ENCODE measurements at regions not wholly inside any gene's neighbourhood (a gene's known extent, or its start where the extent isn't known, plus 50 kb on each side); places are given as distances from the start of the nearest gene placed in this dataset.

DNA sequence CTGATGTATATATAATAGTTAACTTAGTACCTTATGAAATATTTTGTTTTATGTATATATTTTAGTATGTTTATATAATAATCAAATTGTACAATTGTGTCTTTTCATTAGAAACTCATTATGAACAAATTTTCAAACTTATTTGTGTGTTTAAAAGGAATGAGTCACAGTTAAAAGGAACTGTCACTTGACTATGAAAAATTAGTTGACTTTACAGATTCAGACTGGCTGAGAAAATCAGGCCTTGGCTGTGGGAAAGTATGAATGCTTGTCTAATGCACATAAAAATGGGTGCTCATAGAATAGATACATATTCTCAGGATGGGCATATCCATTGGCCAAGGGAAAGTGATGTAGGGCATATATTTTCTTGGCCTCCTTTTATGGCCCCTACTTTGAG is 576.8 kb downstream of the SATB2 start:
- Mint-ChIP-seq H3K4me3 (no peak overlapping the region), H3K9me3 (peaks cover 4% of the 10 kb centered on the region), H3K27ac (ENCODE audit: unreplicated experiment) (no peak overlapping the region), H3K4me1 (no peaks in the 10 kb centered on the region), H3K27me3 (ENCODE audit: low read depth) (no peaks in the 10 kb centered on the region), H3K36me3 (ENCODE audit: low read depth) (no peaks in the 10 kb centered on the region)
- no peak for DNase-seq (ENCODE audit: low read depth, low spot score)
- no peak for TF ChIP-seq CTCF (conservative IDR thresholded peaks at IDR 0.05)

DNA sequence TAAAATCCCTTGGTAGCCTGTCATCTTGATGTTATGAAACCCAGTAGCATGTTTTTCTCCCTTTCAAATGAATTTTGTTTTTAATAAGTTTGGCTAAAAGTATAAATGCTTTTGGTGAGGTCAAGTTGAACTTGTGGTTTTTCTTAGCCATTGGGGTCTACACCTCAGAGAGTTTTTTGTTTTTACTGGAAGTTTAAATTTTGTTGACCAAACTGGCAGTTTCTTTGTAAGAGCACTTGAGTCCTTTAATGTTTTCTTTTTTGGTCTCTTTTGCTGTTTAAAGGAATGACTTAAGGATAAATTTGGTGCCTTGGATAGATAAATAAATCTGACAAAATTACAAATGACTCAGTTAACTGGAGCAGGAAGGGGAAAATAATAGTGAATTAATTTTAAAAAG is 577.3 kb downstream of the SATB2 start:
- no peaks in the 10 kb centered on the region for H3K27me3 Mint-ChIP-seq (ENCODE audit: low read depth)
- no peak overlapping the region for H3K4me3 Mint-ChIP-seq
- no peak overlapping the region for H3K27ac Mint-ChIP-seq (ENCODE audit: unreplicated experiment)
- no peak for TF ChIP-seq CTCF (conservative IDR thresholded peaks at IDR 0.05)
- DNase-seq (ENCODE audit: low read depth, low spot score), result no peak
- no peaks in the 10 kb centered on the region for H3K36me3 Mint-ChIP-seq (ENCODE audit: low read depth)
- H3K4me1 Mint-ChIP-seq, result no peaks in the 10 kb centered on the region
- H3K9me3 Mint-ChIP-seq, result peaks cover 4% of the 10 kb centered on the region

DNA sequence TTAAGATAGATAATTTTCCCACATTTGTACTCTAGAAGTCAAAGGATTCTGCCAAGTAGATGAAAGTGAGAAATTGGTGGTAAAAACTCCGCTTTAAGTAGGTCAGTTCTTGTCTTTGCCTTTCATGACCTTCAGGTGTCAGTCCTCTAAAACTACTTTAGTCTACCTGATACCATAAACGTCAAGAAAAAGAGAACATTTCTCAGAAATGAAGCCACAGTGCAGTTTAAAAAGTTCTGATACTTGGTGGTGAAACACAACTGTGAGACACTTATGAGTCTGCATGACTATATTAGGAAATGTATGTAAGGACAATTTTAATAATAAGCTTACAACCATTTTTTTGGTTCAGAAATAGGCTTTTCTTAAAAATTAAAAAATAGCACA is 583.3 kb downstream of the SATB2 start:
- Mint-ChIP-seq H3K27me3 (ENCODE audit: low read depth) (no peaks in the 10 kb centered on the region), H3K36me3 (ENCODE audit: low read depth) (no peaks in the 10 kb centered on the region), H3K27ac (ENCODE audit: unreplicated experiment) (no peak overlapping the region), H3K4me1 (no peaks in the 10 kb centered on the region), H3K9me3 (peaks cover 4% of the 10 kb centered on the region), H3K4me3 (no peak overlapping the region)
- no peak for TF ChIP-seq CTCF (conservative IDR thresholded peaks at IDR 0.05)
- no peak for DNase-seq (ENCODE audit: low read depth, low spot score)

GRCh38 chr2:198873503-198874471 is 584.0 kb downstream of the SATB2 start:
- no peaks in the 10 kb centered on the region for H3K4me1 Mint-ChIP-seq
- H3K36me3 Mint-ChIP-seq (ENCODE audit: low read depth), result no peaks in the 10 kb centered on the region
- DNase-seq (ENCODE audit: low read depth, low spot score), result no peak
- TF ChIP-seq CTCF (conservative IDR thresholded peaks at IDR 0.05), result no peak
- H3K4me3 Mint-ChIP-seq, result no peak overlapping the region
- no peaks in the 10 kb centered on the region for H3K27me3 Mint-ChIP-seq (ENCODE audit: low read depth)
- peaks cover 4% of the 10 kb centered on the region for H3K9me3 Mint-ChIP-seq
- H3K27ac Mint-ChIP-seq (ENCODE audit: unreplicated experiment), result no peak overlapping the region

- Mint-ChIP-seq H3K27me3 (ENCODE audit: low read depth) (no peaks in the 10 kb centered on the region), H3K27ac (ENCODE audit: unreplicated experiment) (no peak overlapping the region), H3K36me3 (ENCODE audit: low read depth) (no peaks in the 10 kb centered on the region), H3K4me1 (no peaks in the 10 kb centered on the region), H3K9me3 (peaks cover 8% of the 10 kb centered on the region), H3K4me3 (no peak overlapping the region)
- TF ChIP-seq CTCF (conservative IDR thresholded peaks at IDR 0.05), result no peak
- DNase-seq (ENCODE audit: low read depth, low spot score), result no peak
Observed at GRCh38 chr2:198863655-198864054, 594.1 kb downstream of the SATB2 start.
